Left lung (tissue), 4 donors: ENCODE measurements at regions not wholly inside any gene's neighbourhood (a gene's known extent, or its start where the extent isn't known, plus 50 kb on each side); places are given as distances from the start of the nearest gene placed in this dataset.

Experiments
- ATAC-seq: fragments of 200-7000 bp; cut with Tn5 transposase; one replicate; pipeline ENCODE4 v1.9.1; 2020; ENCODE audit warnings: moderate library complexity
- DNase-seq, 4 donors: peaks; one replicate each; pipeline ENCODE4 v3.0.0-alpha.2; 2013 to 2020
- H3K27ac ChIP-seq, 2 donors: fragments of 200-600 bp; sonication (generic) in 1 of 2; one replicate each; pipeline versions ENCODE4 v1.5.0 to v1.8.0; 2020 to 2021
- H3K27me3 ChIP-seq, 2 donors: fragments of 200-600 bp; sonication (generic) in 1 of 2; one replicate each; pipeline versions ENCODE4 v1.5.0 to v1.8.0; 2020 to 2021
- H3K36me3 ChIP-seq, 2 donors: fragments of 200-600 bp; sonication (generic) in 1 of 2; one replicate each; pipeline versions ENCODE4 v1.5.0 to v1.8.0; 2020 to 2021
- H3K4me1 ChIP-seq, 2 donors: fragments of 200-600 bp; one replicate each; pipeline ENCODE4 v1.8.0; 2021
- H3K4me3 ChIP-seq, 2 donors: fragments of 200-600 bp; sonication (generic) in 1 of 2; one replicate each; pipeline versions ENCODE4 v1.5.0 to v1.8.0; 2020 to 2021; ENCODE audit warnings: mild to moderate bottlenecking in 1 of 2
- H3K9me3 ChIP-seq, 2 donors: fragments of 200-600 bp; sonication (generic) in 1 of 2; one replicate each; pipeline versions ENCODE4 v1.5.0 to v1.8.0; 2020 to 2021
- CTCF ChIP-seq, 2 donors: fragments of 200-600 bp; sonication (generic) in 1 of 2; IDR thresholded peaks; one replicate each; pipeline versions ENCODE4 v1.5.0 to v1.8.0; 2021; ENCODE audit warnings: antibody characterized with exemption in 2 of 2
- intact Hi-C, 2 donors: fragments of 100-400 bp; cut with DNase I; formaldehyde crosslinking; loops; one replicate each; pipeline versions ENCODE4 v1.11.2 to v1.14.2; 2022
- donor health status: DM: no; HTN: yes; CAD: no.
- donor health status: DM: no; HTN: no; CAD: no.

- Histone ChIP-seq H3K9me3 (no peaks in the 10 kb centered on the region), H3K4me1 (no peaks in the 10 kb centered on the region), H3K27ac (no peak overlapping the region), H3K36me3 (no peaks in the 10 kb centered on the region), H3K27me3 (no peaks in the 10 kb centered on the region), H3K4me3 (no peak overlapping the region)
- ATAC-seq, result peak; percentile 66
- DNase-seq, result no peak
- intact Hi-C loops, result no loop called here
- TF ChIP-seq CTCF (IDR thresholded peaks at IDR 0.05), result no peak
Observed at GRCh38 chr4:134747108-134747805, 545.7 kb upstream of the PABPC4L start.

GRCh38 chr4:134740290-134740689 lies 538.7 kb upstream of the PABPC4L start:
- DNase-seq (no peak), ATAC-seq (no peak)
- no peaks in the 10 kb centered on the region for H3K27me3 ChIP-seq
- H3K36me3 ChIP-seq, result no peaks in the 10 kb centered on the region
- H3K27ac ChIP-seq, result no peak overlapping the region
- TF ChIP-seq CTCF (IDR thresholded peaks at IDR 0.05), result no peak
- no peaks in the 10 kb centered on the region for H3K4me1 ChIP-seq
- H3K9me3 ChIP-seq, result no peaks in the 10 kb centered on the region
- intact Hi-C loops, result no loop called here
- no peak overlapping the region for H3K4me3 ChIP-seq

- no peak for TF ChIP-seq CTCF (IDR thresholded peaks at IDR 0.05)
- no peak for ATAC-seq
- no peak overlapping the region for H3K4me3 ChIP-seq
- intact Hi-C loops, result no loop called here
- H3K4me1 ChIP-seq, result no peaks in the 10 kb centered on the region
- H3K27ac ChIP-seq, result no peak overlapping the region
- no peaks in the 10 kb centered on the region for H3K36me3 ChIP-seq
- no peaks in the 10 kb centered on the region for H3K27me3 ChIP-seq
- H3K9me3 ChIP-seq, result no peaks in the 10 kb centered on the region
- DNase-seq, result no peak
Observed at GRCh38 chr4:134735901-134736300, 534.3 kb upstream of the PABPC4L start.

- ATAC-seq, result no peak
Observed at GRCh38 chr4:134727696-134728095, 526.1 kb upstream of the PABPC4L start.

GRCh38 chr4:134722306-134722705 lies 520.7 kb upstream of the PABPC4L start:
- H3K4me3 ChIP-seq, result no peak overlapping the region
- no peak for ATAC-seq
- no peak for TF ChIP-seq CTCF (IDR thresholded peaks at IDR 0.05)

More at GRCh38 chr4:134727696-134728095, 526.1 kb upstream of the PABPC4L start:
- no peak for TF ChIP-seq CTCF (IDR thresholded peaks at IDR 0.05)
- Histone ChIP-seq H3K4me3 (no peak overlapping the region), H3K9me3 (no peaks in the 10 kb centered on the region), H3K36me3 (no peaks in the 10 kb centered on the region), H3K27me3 (no peaks in the 10 kb centered on the region), H3K27ac (no peak overlapping the region), H3K4me1 (no peaks in the 10 kb centered on the region)
- DNase-seq, result no peak
- intact Hi-C loops, result no loop called here

More at GRCh38 chr4:134722306-134722705, 520.7 kb upstream of the PABPC4L start:
- Histone ChIP-seq H3K27me3 (no peaks in the 10 kb centered on the region), H3K36me3 (no peaks in the 10 kb centered on the region), H3K4me1 (no peaks in the 10 kb centered on the region), H3K27ac (no peak overlapping the region), H3K9me3 (no peaks in the 10 kb centered on the region)
- intact Hi-C loops, result no loop called here
- no peak for DNase-seq
